Cerebellar cortex (tissue), 1 donor: ENCODE measurements at regions not wholly inside any gene's neighbourhood (a gene's known extent, or its start where the extent isn't known, plus 50 kb on each side); places are given as distances from the start of the nearest gene placed in this dataset.

Experiments used
- DNase-seq: peaks from one replicate; pipeline ENCODE4 v3.0.0-alpha.2; 2015; ENCODE audit warnings: low spot score

- no peak for DNase-seq
Observed at GRCh38 chr1:34701326-34702060, 53.4 kb upstream of the GJB5 start.
